ENCODE measurements at regions not wholly inside any gene's neighbourhood (a gene's known extent, or its start where the extent isn't known, plus 50 kb on each side); places are given as distances from the start of the nearest gene placed in this dataset.

- TF ChIP-seq CTCF (IDR thresholded peaks at IDR 0.05) (no peak), POLR2A (IDR thresholded peaks at IDR 0.05) (no peak)
Observed at GRCh38 chr13:59416561-59416960, 747.2 kb downstream of the DIAPH3 start.
